A549 (cell line): ENCODE measurements at regions not wholly inside any gene's neighbourhood (a gene's known extent, or its start where the extent isn't known, plus 50 kb on each side); places are given as distances from the start of the nearest gene placed in this dataset.
"Not testable (repeated sequence)": the region's sequence is repeated elsewhere in the genome, so short reads cannot be mapped to it uniquely, and the experiment has no call there.

Source experiments
- CEBPB ChIP-seq, 2 experiments: fragments of >200 bp in 1 of 2; sonication (Bioruptor Twin) in 1 of 2; formaldehyde crosslinking in 1 of 2; IDR thresholded peaks; 2 replicates each; pipeline ENCODE4 v1.6.1; 2012 to 2016
- EP300 ChIP-seq, 2 experiments: fragments of >200 bp; sonication (Bioruptor Twin); formaldehyde crosslinking; IDR thresholded peaks; 2 replicates in 1 of 2; 3 replicates in 1 of 2; pipeline ENCODE4 v1.6.1; 2016 to 2017
- JUN ChIP-seq, 2 experiments: fragments of >200 bp; sonication (Bioruptor Twin); formaldehyde crosslinking; IDR thresholded peaks; 2 replicates in 1 of 2; 3 replicates in 1 of 2; pipeline ENCODE4 v1.6.1; 2016 to 2017
- MAFK ChIP-seq: fragments of 450-650 bp; IDR thresholded peaks from 2 replicates; pipeline ENCODE4 v1.6.1; 2014; ENCODE audit not compliant: partially characterized antibody
- POLR2A ChIP-seq: IDR thresholded peaks from 2 replicates; pipeline ENCODE4 v1.6.1; 2012; ENCODE audit warnings: mild to moderate bottlenecking, low read length
- SMC3 ChIP-seq: fragments of >200 bp; sonication (Bioruptor Twin); formaldehyde crosslinking; IDR thresholded peaks from 3 replicates; pipeline ENCODE4 v1.6.1; 2018; ENCODE audit warnings: inconsistent platforms
- TP53 ChIP-seq: fragments of 250-450 bp; sonication (Bioruptor Pico); IDR thresholded peaks from 2 replicates; pipeline ENCODE4 v1.5.0; 2021; ENCODE audit warnings: mild to moderate bottlenecking, moderate library complexity
- TF ChIP-seq, protein P1 (sequence below): fragments of >200 bp; sonication (Bioruptor Twin); formaldehyde crosslinking; IDR thresholded peaks from 3 replicates; pipeline ENCODE4 v1.5.1; 2016
- TF ChIP-seq, protein P2 (sequence below): fragments of >200 bp; sonication (Bioruptor Twin); formaldehyde crosslinking; IDR thresholded peaks from 2 replicates; pipeline ENCODE4 v1.6.1; 2016
- TF ChIP-seq, protein P3 (sequence below): IDR thresholded peaks from 2 replicates; pipeline ENCODE4 v1.6.1; 2012

DNA sequence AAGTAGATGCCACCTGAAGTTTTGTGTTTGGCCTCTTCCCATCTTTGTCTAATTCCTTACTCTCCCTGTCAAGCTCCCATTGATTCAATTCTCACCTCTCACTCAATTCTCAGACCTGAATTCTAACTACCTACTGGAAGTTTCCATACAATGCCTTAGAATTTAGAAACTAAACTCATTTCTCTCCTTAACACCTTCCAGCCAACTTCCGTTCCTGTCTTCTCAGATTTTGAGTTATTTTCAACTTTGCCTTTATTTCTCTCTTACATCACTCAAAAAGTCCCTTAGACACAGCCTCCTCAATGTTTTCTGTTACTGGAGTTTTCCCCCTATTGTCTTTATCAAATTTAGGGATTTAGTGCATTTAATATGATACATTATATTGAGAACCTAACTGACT lies 382.2 kb downstream of the DMAC1 start:
- TF ChIP-seq, protein P1, sequence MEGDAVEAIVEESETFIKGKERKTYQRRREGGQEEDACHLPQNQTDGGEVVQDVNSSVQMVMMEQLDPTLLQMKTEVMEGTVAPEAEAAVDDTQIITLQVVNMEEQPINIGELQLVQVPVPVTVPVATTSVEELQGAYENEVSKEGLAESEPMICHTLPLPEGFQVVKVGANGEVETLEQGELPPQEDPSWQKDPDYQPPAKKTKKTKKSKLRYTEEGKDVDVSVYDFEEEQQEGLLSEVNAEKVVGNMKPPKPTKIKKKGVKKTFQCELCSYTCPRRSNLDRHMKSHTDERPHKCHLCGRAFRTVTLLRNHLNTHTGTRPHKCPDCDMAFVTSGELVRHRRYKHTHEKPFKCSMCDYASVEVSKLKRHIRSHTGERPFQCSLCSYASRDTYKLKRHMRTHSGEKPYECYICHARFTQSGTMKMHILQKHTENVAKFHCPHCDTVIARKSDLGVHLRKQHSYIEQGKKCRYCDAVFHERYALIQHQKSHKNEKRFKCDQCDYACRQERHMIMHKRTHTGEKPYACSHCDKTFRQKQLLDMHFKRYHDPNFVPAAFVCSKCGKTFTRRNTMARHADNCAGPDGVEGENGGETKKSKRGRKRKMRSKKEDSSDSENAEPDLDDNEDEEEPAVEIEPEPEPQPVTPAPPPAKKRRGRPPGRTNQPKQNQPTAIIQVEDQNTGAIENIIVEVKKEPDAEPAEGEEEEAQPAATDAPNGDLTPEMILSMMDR: not testable (repeated sequence)
- TF ChIP-seq, protein P2, sequence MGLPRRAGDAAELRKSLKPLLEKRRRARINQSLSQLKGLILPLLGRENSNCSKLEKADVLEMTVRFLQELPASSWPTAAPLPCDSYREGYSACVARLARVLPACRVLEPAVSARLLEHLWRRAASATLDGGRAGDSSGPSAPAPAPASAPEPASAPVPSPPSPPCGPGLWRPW: not testable (repeated sequence)
- not testable (repeated sequence) for TF ChIP-seq JUN (IDR thresholded peaks at IDR 0.05); EP300 (IDR thresholded peaks at IDR 0.05); SMC3; MAFK; POLR2A; CEBPB (IDR thresholded peaks at IDR 0.05); TP53 (CRISPR knock-in tag)
- TF ChIP-seq, protein P3, sequence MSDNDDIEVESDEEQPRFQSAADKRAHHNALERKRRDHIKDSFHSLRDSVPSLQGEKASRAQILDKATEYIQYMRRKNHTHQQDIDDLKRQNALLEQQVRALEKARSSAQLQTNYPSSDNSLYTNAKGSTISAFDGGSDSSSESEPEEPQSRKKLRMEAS: not testable (repeated sequence)
